ENCODE measurements at regions not wholly inside any gene's neighbourhood (a gene's known extent, or its start where the extent isn't known, plus 50 kb on each side); places are given as distances from the start of the nearest gene placed in this dataset.
"Not testable (repeated sequence)": the region's sequence is repeated elsewhere in the genome, so short reads cannot be mapped to it uniquely, and the experiment has no call there.

GRCh38 chr19:27851543-27852060 is 1361.3 kb downstream of the UQCRFS1 start:
- DNase-seq: no peak

- DNase-seq: no peak
Measured at GRCh38 chr19:27851002-27851481, 1361.9 kb downstream of the UQCRFS1 start.

DNA sequence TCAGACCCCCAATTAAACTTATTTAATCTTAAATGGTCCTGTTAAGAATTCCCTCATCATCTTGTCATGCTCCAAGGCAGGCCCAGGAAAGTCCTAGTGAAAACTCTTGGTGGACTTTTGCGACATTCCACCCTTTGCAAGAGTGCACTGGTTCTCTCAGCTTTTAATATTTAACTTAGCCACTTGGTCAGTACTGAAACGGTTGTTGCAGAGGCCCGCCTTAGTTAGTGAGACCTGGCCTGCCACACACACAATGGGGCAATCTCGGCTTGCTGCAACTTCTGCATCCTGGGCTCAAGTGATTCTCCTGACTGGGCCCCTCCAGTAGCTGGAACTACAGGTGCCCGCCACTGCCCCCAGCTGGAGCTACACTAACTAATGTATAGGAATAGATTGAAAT is 1366.0 kb downstream of the UQCRFS1 start:
- no peak for DNase-seq

GRCh38 chr19:27844261-27844660 is 1368.7 kb downstream of the UQCRFS1 start:
- DNase-seq: no peak

GRCh38 chr19:27843861-27844260 is 1369.1 kb downstream of the UQCRFS1 start:
- no peak for DNase-seq

DNA sequence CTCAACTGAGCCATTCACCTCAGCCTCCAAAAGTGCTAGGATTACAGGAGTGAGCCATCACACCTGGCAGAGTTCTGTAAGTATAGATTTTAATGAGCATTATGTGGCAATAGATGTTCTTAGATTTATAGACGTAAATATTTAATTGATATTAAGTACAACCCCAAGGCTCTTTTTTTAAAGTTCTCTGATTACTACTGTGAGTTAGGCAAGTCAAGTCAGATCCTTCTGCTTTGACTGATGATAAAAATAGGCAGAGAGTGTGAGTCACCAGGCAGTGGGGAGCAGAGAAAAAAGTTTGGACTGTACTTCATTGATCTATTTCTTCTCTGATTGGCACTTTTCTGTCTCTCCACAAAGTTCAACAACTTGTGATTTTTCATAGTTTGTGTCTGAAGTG is 1379.9 kb downstream of the UQCRFS1 start:
- no peak for DNase-seq

DNA sequence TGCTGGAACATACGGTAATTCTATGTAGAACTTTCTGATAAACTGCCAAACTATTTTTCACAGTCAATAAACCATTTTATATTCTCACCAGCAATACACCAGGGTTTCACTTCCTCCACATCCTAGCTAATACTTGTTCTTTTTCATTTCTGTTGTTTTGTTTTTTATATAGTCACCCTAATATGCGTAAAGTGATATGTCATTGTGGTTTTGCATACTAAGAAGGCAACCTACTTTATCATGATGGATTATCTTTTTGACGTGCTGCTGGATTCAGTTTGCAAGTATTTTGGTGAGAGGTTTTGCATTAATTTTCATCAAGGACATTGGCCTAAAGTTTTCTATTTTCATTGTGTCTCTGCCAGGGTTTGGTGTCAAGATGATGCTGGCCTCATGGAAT is 1384.1 kb downstream of the UQCRFS1 start:
- no peak for DNase-seq

DNA sequence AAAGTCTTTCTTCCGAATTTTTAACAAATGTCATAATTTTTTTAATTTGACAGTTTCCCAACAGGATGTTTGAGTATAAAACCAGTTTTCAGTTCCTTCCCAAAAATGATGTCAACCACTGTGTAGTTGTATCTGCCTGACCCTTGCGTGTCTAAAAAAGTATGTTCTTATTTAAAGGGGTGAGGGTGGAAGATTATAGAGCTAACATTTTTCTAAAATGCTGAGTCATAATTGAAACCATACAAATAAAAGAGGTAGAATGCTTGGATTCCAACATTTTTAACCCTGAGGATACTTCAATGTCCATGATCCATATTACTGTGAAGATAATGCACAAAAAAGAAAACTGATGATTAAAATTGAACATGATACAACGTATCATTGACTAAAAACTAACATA is 1388.8 kb downstream of the UQCRFS1 start:
- no peak for DNase-seq

- no peak for DNase-seq
Measured at GRCh38 chr19:27822336-27822735, 1390.6 kb downstream of the UQCRFS1 start.

DNA sequence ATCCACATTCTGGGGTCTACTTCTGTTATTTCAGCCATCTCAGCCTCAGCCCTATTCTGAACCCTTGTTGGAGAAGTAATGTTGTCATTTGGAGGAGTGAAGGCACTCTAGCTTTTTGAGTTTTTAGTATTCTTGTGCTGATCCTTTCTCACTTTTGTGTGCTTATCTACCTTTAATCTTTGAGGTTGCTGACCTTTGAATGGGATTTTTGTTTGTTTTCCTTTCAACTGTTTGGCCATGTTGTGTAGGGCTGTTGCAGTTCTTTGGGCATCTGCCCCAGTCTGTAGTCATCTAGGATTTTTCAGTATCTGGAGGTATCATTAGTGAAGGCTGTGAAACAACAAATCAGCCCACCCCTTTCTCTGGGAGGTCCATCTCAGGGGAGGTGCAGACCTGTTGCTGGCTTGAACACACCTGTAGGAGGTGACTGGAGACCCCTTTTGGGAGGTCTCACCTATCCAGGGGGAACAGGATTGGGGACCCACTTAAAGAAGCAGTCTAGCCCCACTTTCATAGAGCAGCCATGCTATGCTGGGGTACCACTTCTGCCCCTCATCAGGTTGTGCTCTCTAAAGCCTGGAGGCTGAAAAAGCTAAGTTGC is 1391.4 kb downstream of the UQCRFS1 start:
- no peak for DNase-seq

DNA sequence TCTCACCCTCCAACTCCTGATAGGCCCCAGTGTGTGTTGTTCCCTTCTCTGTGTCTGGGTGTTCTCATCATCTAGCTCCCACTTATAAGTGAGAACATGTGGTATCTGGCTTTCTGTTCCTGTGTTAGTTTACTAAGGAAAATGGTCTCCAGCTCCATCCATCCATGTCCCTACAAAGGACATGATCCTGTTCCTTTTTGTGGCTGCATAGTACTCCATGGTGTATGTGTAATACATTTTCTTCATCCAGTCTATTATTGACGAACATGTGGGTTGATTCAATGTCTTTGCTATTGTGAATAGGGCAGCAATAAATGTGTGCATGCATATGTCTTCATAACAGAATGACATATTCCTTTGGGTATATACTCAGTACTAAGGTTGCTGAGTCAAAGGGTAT is 1397.0 kb downstream of the UQCRFS1 start:
- DNase-seq: no peak

DNA sequence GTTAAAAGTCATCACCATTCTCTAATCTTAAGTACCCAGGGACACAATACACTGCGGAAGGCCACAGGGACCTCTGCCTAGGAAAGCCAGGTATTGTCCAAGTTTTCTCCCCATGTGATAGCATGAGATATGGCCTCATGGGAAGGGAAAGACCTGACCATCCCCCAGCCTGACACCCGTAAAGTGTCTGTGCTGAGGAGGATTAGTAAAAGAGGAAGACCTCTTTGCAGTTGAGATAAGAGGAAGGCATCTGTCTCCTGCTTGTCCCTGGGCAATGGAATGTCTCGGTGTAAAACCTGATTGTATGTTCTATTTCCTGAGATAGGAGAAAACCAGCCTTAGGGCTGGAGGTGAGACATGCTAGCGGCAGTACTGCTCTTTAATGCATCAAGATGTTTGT is 1398.1 kb downstream of the UQCRFS1 start:
- DNase-seq: not testable (repeated sequence)

GRCh38 chr19:27814274-27814673 is 1398.7 kb downstream of the UQCRFS1 start:
- not testable (repeated sequence) for DNase-seq

GRCh38 chr19:27806471-27807070 is 1406.4 kb downstream of the UQCRFS1 start:
- DNase-seq: no peak

GRCh38 chr19:27805848-27806247 is 1407.1 kb downstream of the UQCRFS1 start:
- DNase-seq: no peak

GRCh38 chr19:27802293-27802692 is 1410.7 kb downstream of the UQCRFS1 start:
- DNase-seq: not testable (repeated sequence)

DNA sequence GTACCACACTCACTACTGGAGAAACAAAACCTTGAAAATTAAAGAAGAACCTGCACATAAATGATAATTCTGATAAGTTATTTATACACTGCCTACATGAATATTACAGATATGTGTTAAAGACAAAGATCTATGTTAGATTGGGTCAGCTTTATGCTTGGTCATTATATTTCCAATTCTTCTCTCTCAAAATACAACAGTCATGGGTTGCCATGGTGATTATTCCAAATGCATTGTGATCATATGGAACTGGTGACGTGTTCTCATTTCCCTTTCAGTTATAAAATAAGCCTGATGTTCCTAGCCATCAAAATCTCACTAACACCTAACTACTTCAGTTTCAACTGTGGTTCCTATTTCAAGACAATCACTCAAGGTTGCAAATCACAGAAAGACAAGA is 1416.4 kb downstream of the UQCRFS1 start:
- DNase-seq: no peak

DNA sequence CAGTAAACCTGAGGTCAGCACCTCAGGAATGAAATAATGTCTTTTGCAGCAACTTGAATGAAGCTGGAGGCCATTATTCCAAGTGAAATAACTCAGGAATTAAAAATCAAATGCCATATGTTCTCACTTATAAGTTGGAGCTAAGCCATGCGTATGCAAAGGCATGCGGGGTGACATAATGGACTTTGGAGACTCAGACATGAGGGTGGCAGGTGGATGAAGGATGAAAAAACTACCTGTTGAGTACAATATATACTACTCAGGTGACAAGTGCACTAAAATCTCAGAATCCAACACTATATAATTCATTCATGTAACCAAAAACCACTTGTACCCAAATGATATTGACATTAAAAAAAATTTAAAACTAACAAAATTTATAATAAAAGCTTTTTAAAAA is 1416.9 kb downstream of the UQCRFS1 start:
- no peak for DNase-seq

GRCh38 chr19:27795369-27795768 is 1417.6 kb downstream of the UQCRFS1 start:
- DNase-seq: no peak

GRCh38 chr19:27794494-27795042 is 1418.4 kb downstream of the UQCRFS1 start:
- no peak for DNase-seq

DNA sequence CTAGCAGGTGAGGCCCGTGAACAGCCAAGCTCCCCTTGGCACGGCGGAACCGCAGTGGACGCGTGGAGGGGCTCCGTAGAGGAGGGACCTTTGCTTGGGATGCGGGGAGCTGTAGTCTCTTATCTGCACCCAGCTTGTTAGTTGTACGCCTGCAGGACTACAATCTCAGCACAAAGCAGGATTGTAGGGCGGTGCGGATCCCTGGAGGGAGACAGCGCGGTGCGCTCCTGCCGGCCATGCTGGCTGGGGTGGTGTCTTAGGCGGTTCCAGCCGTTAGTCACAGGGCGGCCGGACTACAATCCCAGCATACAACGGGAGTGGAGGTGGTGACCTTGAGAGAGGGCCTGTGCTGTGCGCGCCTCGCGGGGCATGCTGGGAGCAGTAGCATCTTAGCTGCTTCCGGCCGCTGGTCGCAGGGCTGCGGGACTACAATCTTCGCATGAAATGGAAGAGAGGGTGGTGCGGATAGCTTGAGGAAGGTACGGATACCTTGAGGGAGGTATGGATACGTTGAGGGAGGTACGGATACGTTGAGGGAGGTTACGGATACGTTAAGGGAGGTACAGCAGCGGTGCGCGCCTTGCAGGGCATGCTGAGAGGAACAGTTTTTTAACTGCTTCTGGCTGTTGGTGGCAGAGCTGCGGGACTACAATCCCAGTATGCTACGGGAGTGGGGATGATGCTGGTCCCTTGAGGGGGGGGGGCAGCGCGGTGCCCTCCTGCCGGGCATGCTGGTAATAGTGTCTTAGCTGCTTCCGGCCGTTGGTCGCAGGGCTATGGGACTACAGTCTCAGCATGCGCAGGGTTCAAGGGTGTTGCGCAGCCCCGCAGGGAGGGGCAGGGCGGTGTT is 1419.1 kb downstream of the UQCRFS1 start:
- DNase-seq: peak; percentile 76 to 97 (median 86)

DNA sequence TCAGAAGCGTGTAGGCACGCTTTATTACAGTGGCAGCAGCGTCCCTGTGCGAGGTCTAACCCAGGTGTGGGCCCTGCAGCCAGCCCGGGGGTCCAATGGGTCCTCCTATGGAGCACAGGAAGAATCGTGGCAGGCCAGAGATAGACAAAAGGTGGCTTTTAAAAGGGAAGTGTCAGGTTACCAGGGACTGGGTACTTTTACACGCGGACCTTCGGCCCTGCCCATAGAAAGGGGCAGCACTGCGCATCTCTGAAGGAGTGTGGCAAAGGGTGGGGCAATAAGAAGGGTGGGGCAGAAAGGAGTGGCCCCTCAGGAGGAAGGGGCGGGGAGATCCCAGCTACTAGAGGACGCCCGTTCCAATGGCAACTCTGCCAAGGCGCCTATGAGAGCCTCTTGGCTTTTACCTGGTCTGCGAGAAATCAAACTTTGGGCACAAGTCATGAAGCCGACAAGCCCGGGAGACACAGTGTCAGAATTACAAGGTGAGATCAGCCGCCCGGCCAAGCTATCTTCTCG is 1419.8 kb downstream of the UQCRFS1 start:
- DNase-seq: peak in 4 of 5 experiments; percentile 27 to 83 (median 61)

DNA sequence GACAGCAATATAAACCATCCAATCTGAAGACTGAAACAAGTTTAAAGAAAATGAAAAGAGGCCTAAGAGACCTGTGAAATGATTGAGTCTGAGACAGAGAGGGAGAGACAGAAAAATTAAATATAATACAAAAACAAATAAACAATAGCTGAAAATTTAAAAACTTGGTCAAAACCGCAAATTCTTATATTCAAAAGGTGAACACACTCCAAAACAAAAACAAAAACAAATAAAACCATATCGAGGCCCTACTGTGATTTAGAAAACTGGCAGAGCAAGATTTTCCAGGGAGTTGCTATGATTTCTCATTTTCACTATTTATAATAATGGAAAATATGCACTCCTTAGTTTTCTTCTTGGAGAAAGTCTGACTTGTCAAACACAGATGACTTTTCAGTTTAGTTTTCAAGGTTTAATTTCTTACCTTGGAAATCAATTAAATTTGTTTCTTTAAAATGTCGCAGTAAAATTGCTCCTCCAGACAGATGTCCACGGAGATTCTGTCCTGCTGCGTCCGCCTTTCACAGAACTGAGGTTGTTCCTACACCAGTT is 1420.3 kb downstream of the UQCRFS1 start:
- no peak for DNase-seq
